OCI-LY7 (cell line): ENCODE measurements at regions not wholly inside any gene's neighbourhood (a gene's known extent, or its start where the extent isn't known, plus 50 kb on each side); places are given as distances from the start of the nearest gene placed in this dataset.
A peak's percentile ranks its signal among the peaks of the same experiment; 100 is the strongest.

Experiments used
- BruUV-seq: library from RNA; stranded (reverse); fragments of 400-500 nt; replicated peaks from 2 replicates; lab custom pipeline; 2021; lab: Mats Ljungman, UMichigan
- CTCF ChIA-PET: fragments of 300-600 bp; sonication (Branson Sonifier 250); formaldehyde crosslinking; loops from one replicate; lab custom pipeline; 2022; ENCODE audit warnings: antibody characterized with exemption; ENCODE audit not compliant: unreplicated experiment; lab: Charles Lee
- POLR2A ChIA-PET: fragments of 300-600 bp; sonication (Branson Sonifier 250); formaldehyde crosslinking; loops from one replicate; lab custom pipeline; 2022; ENCODE audit warnings: antibody characterized with exemption; lab: Charles Lee
- DNase-seq: peaks from one replicate; pipeline ENCODE4 v3.0.0-alpha.2; 2015; ENCODE audit warnings: low spot score
- H2AFZ ChIP-seq: fragments of 200-600 bp; sonication (generic), shearing (Covaris generic); 2 replicates; pipeline ENCODE4 v1.6.1; 2014; ENCODE audit warnings: mild to moderate bottlenecking, antibody characterized with exemption, low read length, moderate library complexity
- H3K27ac ChIP-seq: fragments of 200-600 bp; sonication (generic); 2 replicates; pipeline ENCODE4 v1.5.1; 2014; ENCODE audit warnings: mixed run types, low read depth, mild to moderate bottlenecking, moderate library complexity, low read length, inconsistent platforms; ENCODE audit not compliant: poor library complexity, severe bottlenecking
- H3K36me3 ChIP-seq: fragments of 200-600 bp; sonication (generic); 2 replicates; pipeline ENCODE4 v1.6.1; 2014; ENCODE audit warnings: mild to moderate bottlenecking, antibody characterized with exemption, low read length, moderate library complexity, mixed read lengths; ENCODE audit not compliant: insufficient read depth
- H3K4me1 ChIP-seq: fragments of 200-600 bp; sonication (generic); 2 replicates; pipeline ENCODE4 v1.5.1; 2014; ENCODE audit warnings: mild to moderate bottlenecking, low read length; ENCODE audit not compliant: insufficient read depth, poor library complexity, severe bottlenecking
- H3K4me2 ChIP-seq: fragments of 200-600 bp; sonication (generic); 2 replicates; pipeline ENCODE4 v1.6.1; 2014; ENCODE audit warnings: mild to moderate bottlenecking, low read length
- H3K4me3 ChIP-seq: fragments of 200-600 bp; sonication (generic); 2 replicates; pipeline ENCODE4 v1.5.1; 2014; ENCODE audit warnings: mild to moderate bottlenecking, low read depth, low read length; ENCODE audit not compliant: poor library complexity, severe bottlenecking
- H3K79me2 ChIP-seq: fragments of 200-600 bp; sonication (generic); 2 replicates; pipeline ENCODE4 v1.6.1; 2016; ENCODE audit warnings: low read depth, mild to moderate bottlenecking, low read length, moderate library complexity, mixed read lengths; ENCODE audit not compliant: insufficient read depth
- H3K9me2 ChIP-seq: fragments of 200-600 bp; sonication (generic); 2 replicates; pipeline ENCODE4 v1.6.1; 2016; ENCODE audit warnings: mild to moderate bottlenecking, low read length, mixed read lengths; ENCODE audit not compliant: insufficient read depth
- H3K9me3 ChIP-seq: fragments of 200-600 bp; sonication (generic); 2 replicates; pipeline ENCODE4 v1.6.1; 2014; ENCODE audit warnings: mild to moderate bottlenecking, mixed run types, low read length, mixed read lengths
- H4K20me1 ChIP-seq: fragments of 200-600 bp; sonication (generic); 2 replicates; pipeline ENCODE4 v1.6.1; 2014; ENCODE audit warnings: mild to moderate bottlenecking, antibody characterized with exemption, low read length, moderate library complexity, mixed read lengths; ENCODE audit not compliant: insufficient read depth
- EZH2phosphoT487 ChIP-seq: fragments of 200-600 bp; sonication (generic); IDR thresholded peaks from 2 replicates; pipeline ENCODE4 v1.6.1; 2018; ENCODE audit warnings: low read depth, borderline replicate concordance, mild to moderate bottlenecking, mixed run types, antibody characterized with exemption, low read length, moderate library complexity, mixed read lengths
- intact Hi-C: fragments of 100-400 bp; cut with micrococcal nuclease; formaldehyde crosslinking; loops from one replicate; pipeline ENCODE4 v1.10.0; 2022; ENCODE audit not compliant: unreplicated experiment
- TF ChIP-seq, protein P1 (sequence below): fragments of 200-600 bp; sonication (generic); conservative IDR thresholded peaks from 2 replicates; pipeline ENCODE4 v1.5.1; 2014; ENCODE audit warnings: mild to moderate bottlenecking, antibody characterized with exemption, low read length, moderate library complexity, mixed read lengths

DNA sequence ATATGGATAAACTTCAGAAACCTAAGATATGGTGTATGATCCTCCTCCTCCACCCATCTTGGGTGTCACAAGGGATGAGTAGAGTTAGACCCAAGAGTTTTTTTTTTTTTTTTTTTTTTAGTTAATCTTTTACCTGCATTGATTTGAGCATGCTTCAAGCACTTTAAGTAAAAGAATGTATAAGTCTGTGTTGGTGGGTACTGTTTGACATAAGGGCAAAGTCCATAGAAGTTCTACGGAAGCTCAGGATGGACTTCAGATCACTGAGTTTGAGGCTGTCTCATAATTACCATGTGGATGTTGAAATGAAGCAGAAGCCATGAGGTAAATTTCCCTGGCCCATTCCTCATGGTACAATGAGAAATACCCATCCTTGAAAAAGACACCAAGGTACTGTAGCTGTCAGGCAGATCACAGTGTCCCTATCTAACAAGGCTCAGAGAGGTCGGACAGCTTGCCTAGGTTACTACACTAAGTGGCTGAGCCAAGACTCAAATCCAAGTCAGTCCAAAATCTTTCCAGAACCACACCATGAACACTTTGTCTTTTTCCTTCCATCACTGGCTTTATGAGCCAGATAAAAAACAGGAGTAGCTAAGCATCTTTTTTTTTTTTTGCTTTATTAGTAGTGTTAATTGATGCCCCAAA is 962.8 kb downstream of the CDH11 start:
- H4K20me1 ChIP-seq, result no peaks in the 10 kb centered on the region
- H3K27ac ChIP-seq, result no peak overlapping the region
- TF ChIP-seq, protein P1, sequence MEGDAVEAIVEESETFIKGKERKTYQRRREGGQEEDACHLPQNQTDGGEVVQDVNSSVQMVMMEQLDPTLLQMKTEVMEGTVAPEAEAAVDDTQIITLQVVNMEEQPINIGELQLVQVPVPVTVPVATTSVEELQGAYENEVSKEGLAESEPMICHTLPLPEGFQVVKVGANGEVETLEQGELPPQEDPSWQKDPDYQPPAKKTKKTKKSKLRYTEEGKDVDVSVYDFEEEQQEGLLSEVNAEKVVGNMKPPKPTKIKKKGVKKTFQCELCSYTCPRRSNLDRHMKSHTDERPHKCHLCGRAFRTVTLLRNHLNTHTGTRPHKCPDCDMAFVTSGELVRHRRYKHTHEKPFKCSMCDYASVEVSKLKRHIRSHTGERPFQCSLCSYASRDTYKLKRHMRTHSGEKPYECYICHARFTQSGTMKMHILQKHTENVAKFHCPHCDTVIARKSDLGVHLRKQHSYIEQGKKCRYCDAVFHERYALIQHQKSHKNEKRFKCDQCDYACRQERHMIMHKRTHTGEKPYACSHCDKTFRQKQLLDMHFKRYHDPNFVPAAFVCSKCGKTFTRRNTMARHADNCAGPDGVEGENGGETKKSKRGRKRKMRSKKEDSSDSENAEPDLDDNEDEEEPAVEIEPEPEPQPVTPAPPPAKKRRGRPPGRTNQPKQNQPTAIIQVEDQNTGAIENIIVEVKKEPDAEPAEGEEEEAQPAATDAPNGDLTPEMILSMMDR, result no peak
- TF ChIP-seq EZH2phosphoT487, result no peak
- no TSS peak for BruUV-seq
- H3K4me3 ChIP-seq, result no peak overlapping the region
- no peak for DNase-seq
- H3K9me3 ChIP-seq, result no peaks in the 10 kb centered on the region
- no peaks in the 10 kb centered on the region for H3K79me2 ChIP-seq
- H3K9me2 ChIP-seq, result no peaks in the 10 kb centered on the region
- intact Hi-C loops, result no loop called here
- CTCF ChIA-PET, result no interaction called here
- H3K4me2 ChIP-seq, result no peak overlapping the region
- H2AFZ ChIP-seq, result no peak overlapping the region; the same call in 1 of the 2 replicates
- H3K36me3 ChIP-seq, result no peaks in the 10 kb centered on the region
- POLR2A ChIA-PET, result interaction anchor here (0.6 to 2.0 kb wide), 6 partner anchors 10 to 509 kb away, joined by 3 to 6 read pairs (median 4); no protein-coding TSS in a partner anchor
- H3K4me1 ChIP-seq, result peaks cover 33% of the 10 kb centered on the region

GRCh38 chr16:64153718-64154117 is 968.1 kb downstream of the CDH11 start:
- intact Hi-C loops, result no loop called here
- ChIA-PET CTCF (no interaction called here), POLR2A (interaction anchor here (1.7 kb wide), 2 partner anchors 9 to 172 kb away, joined by 4 to 7 read pairs; no protein-coding TSS in a partner anchor)

More at GRCh38 chr16:64153718-64154117, 968.1 kb downstream of the CDH11 start:
- no peaks in the 10 kb centered on the region for H3K79me2 ChIP-seq
- TF ChIP-seq EZH2phosphoT487, result no peak
- TF ChIP-seq, protein P1, result no peak
- H3K9me2 ChIP-seq, result no peaks in the 10 kb centered on the region
- no peak for DNase-seq
- 0 out of 2 replicates have a peak overlapping the region, but pooled peaks have one; percentile 0 for H2AFZ ChIP-seq
- no peak overlapping the region for H3K4me3 ChIP-seq
- H3K9me3 ChIP-seq, result no peaks in the 10 kb centered on the region
- no peak overlapping the region for H3K4me2 ChIP-seq
- no peaks in the 10 kb centered on the region for H4K20me1 ChIP-seq
- no TSS peak for BruUV-seq
- no peaks in the 10 kb centered on the region for H3K36me3 ChIP-seq
- peaks cover 15% of the 10 kb centered on the region for H3K4me1 ChIP-seq
- H3K27ac ChIP-seq, result no peak overlapping the region
